Mammary epithelial cell (primary cell): ENCODE measurements at regions not wholly inside any gene's neighbourhood (a gene's known extent, or its start where the extent isn't known, plus 50 kb on each side); places are given as distances from the start of the nearest gene placed in this dataset.

Source experiments
- CTCF ChIP-seq, 2 donors: IDR thresholded peaks in 1 of 2; conservative IDR thresholded peaks in 1 of 2; 2 replicates each; pipeline ENCODE4 v1.5.1; 2011 to 2012; ENCODE audit warnings: inconsistent platforms in 2 of 2, low read length in 2 of 2, mild to moderate bottlenecking in 2 of 2, control low read depth in 1 of 2, low read depth in 1 of 2; ENCODE audit not compliant: insufficient read depth in 1 of 2; ENCODE audit errors: extremely low read depth in 1 of 2
- EZH2 ChIP-seq: IDR thresholded peaks from 2 replicates; pipeline ENCODE4 v1.6.1; 2012; ENCODE audit warnings: low read length, inconsistent platforms, borderline replicate concordance

- no peak for TF ChIP-seq CTCF (conservative IDR thresholded peaks at IDR 0.05 in 1 of 2, IDR thresholded peaks at IDR 0.05 in 1 of 2; ENCODE audit: extremely low read depth in 1 of 2, insufficient read depth in 1 of 2, low read depth in 1 of 2, low read length in 2 of 2)
- TF ChIP-seq EZH2 = no peak
These were observed 114.0 kb upstream of the FKBP1C start for GRCh38 chr6:63097222-63097621.
